ENCODE measurements at regions not wholly inside any gene's neighbourhood (a gene's known extent, or its start where the extent isn't known, plus 50 kb on each side); places are given as distances from the start of the nearest gene placed in this dataset.

- TF ChIP-seq POLR2A (IDR thresholded peaks at IDR 0.05): no peak
- Histone ChIP-seq H3K9me3 (no peaks in the 10 kb centered on the region), H3K4me3 (no peak overlapping the region), H3K27ac (no peak overlapping the region), H3K36me3 (no peaks in the 10 kb centered on the region), H3K27me3 (no peaks in the 10 kb centered on the region), H3K4me1 (no peaks in the 10 kb centered on the region)
- ATAC-seq (no peak), DNase-seq (no peak)
- in situ Hi-C loops (cut with MboI; ENCODE audit: low sequenced_read_pairs in 4 of 4): no loop called here
- intact Hi-C loops (cut with DNase I; ENCODE audit: low total_unique reads): no loop called here
Measured at GRCh38 chr1:29730623-29731022, 494.3 kb downstream of the PTPRU start.

GRCh38 chr1:29729281-29729680 is 493.0 kb downstream of the PTPRU start:
- in situ Hi-C loops (cut with MboI; ENCODE audit: low sequenced_read_pairs in 4 of 4): no loop called here
- intact Hi-C loops (cut with DNase I; ENCODE audit: low total_unique reads): no loop called here
- no peak for DNase-seq

GRCh38 chr1:29728703-29729102 is 492.4 kb downstream of the PTPRU start:
- in situ Hi-C loops (cut with MboI; ENCODE audit: low sequenced_read_pairs in 4 of 4) (no loop called here), intact Hi-C loops (cut with DNase I; ENCODE audit: low total_unique reads) (no loop called here)
- no peak for ATAC-seq
- no peaks in the 10 kb centered on the region for H3K9me3 ChIP-seq
- no peak overlapping the region for H3K27ac ChIP-seq
- DNase-seq: no peak
- H3K27me3 ChIP-seq: no peaks in the 10 kb centered on the region
- no peak overlapping the region for H3K4me3 ChIP-seq
- TF ChIP-seq, protein P1, sequence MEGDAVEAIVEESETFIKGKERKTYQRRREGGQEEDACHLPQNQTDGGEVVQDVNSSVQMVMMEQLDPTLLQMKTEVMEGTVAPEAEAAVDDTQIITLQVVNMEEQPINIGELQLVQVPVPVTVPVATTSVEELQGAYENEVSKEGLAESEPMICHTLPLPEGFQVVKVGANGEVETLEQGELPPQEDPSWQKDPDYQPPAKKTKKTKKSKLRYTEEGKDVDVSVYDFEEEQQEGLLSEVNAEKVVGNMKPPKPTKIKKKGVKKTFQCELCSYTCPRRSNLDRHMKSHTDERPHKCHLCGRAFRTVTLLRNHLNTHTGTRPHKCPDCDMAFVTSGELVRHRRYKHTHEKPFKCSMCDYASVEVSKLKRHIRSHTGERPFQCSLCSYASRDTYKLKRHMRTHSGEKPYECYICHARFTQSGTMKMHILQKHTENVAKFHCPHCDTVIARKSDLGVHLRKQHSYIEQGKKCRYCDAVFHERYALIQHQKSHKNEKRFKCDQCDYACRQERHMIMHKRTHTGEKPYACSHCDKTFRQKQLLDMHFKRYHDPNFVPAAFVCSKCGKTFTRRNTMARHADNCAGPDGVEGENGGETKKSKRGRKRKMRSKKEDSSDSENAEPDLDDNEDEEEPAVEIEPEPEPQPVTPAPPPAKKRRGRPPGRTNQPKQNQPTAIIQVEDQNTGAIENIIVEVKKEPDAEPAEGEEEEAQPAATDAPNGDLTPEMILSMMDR (IDR thresholded peaks at IDR 0.05 in 4 of 5, conservative IDR thresholded peaks at IDR 0.05 in 1 of 5): no peak
- no peak for TF ChIP-seq POLR2A (IDR thresholded peaks at IDR 0.05)
- no peaks in the 10 kb centered on the region for H3K4me1 ChIP-seq
- no peaks in the 10 kb centered on the region for H3K36me3 ChIP-seq

More at GRCh38 chr1:29729281-29729680, 493.0 kb downstream of the PTPRU start:
- H3K36me3 ChIP-seq: no peaks in the 10 kb centered on the region
- H3K4me3 ChIP-seq: no peak overlapping the region
- no peaks in the 10 kb centered on the region for H3K9me3 ChIP-seq
- TF ChIP-seq, protein P1 (IDR thresholded peaks at IDR 0.05 in 4 of 5, conservative IDR thresholded peaks at IDR 0.05 in 1 of 5): no peak
- no peak for TF ChIP-seq POLR2A (IDR thresholded peaks at IDR 0.05)
- H3K4me1 ChIP-seq: no peaks in the 10 kb centered on the region
- no peak overlapping the region for H3K27ac ChIP-seq
- H3K27me3 ChIP-seq: no peaks in the 10 kb centered on the region
- ATAC-seq: no peak

DNA sequence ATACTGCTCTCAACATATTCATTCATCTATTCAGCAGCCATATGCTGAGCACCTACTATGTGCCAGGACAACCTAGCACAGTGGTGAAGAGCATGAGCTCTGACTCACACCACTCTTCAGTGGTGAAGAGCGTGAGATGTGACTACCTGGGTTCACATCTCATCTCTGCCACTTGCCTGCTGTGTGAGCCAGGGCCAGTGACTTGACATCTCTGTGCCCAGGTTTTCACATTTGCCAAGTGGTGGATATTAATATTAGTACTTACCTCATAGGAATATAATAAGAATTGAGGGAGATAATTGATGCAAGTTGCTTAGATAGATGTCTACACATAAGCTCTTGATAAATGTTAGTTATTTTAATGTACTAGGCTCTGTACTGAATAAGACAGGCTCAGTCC is 488.9 kb downstream of the PTPRU start:
- Histone ChIP-seq H3K9me3 (no peaks in the 10 kb centered on the region), H3K36me3 (no peaks in the 10 kb centered on the region), H3K27ac (no peak overlapping the region), H3K4me3 (no peak overlapping the region), H3K4me1 (no peaks in the 10 kb centered on the region), H3K27me3 (no peaks in the 10 kb centered on the region)
- intact Hi-C loops (cut with DNase I; ENCODE audit: low total_unique reads) (no loop called here), in situ Hi-C loops (cut with MboI; ENCODE audit: low sequenced_read_pairs in 4 of 4) (no loop called here)
- no peak for DNase-seq
- no peak for ATAC-seq
- TF ChIP-seq, protein P1 (IDR thresholded peaks at IDR 0.05 in 4 of 5, conservative IDR thresholded peaks at IDR 0.05 in 1 of 5): no peak

GRCh38 chr1:29722598-29722997 is 486.3 kb downstream of the PTPRU start:
- intact Hi-C loops (cut with DNase I; ENCODE audit: low total_unique reads) (no loop called here), in situ Hi-C loops (cut with MboI; ENCODE audit: low sequenced_read_pairs in 4 of 4) (no loop called here)
- Histone ChIP-seq H3K27ac (no peak overlapping the region), H3K4me1 (no peaks in the 10 kb centered on the region), H3K9me3 (no peaks in the 10 kb centered on the region), H3K27me3 (no peaks in the 10 kb centered on the region), H3K36me3 (no peaks in the 10 kb centered on the region), H3K4me3 (no peak overlapping the region)
- no peak for TF ChIP-seq POLR2A (IDR thresholded peaks at IDR 0.05)
- TF ChIP-seq, protein P1 (IDR thresholded peaks at IDR 0.05 in 4 of 5, conservative IDR thresholded peaks at IDR 0.05 in 1 of 5): no peak
- ATAC-seq (no peak), DNase-seq (no peak)

All from gastrocnemius medialis (tissue), 4 donors.